GM21825 (cell line): ENCODE measurements at regions not wholly inside any gene's neighbourhood (a gene's known extent, or its start where the extent isn't known, plus 50 kb on each side); places are given as distances from the start of the nearest gene placed in this dataset.

Experiments
- ATAC-seq: cut with Tn5 transposase; IDR thresholded peaks from one replicate; pipeline ENCODE4 v1.9.1; 2021; ENCODE audit warnings: mild to moderate bottlenecking, moderate library complexity; ENCODE audit not compliant: unreplicated experiment

DNA sequence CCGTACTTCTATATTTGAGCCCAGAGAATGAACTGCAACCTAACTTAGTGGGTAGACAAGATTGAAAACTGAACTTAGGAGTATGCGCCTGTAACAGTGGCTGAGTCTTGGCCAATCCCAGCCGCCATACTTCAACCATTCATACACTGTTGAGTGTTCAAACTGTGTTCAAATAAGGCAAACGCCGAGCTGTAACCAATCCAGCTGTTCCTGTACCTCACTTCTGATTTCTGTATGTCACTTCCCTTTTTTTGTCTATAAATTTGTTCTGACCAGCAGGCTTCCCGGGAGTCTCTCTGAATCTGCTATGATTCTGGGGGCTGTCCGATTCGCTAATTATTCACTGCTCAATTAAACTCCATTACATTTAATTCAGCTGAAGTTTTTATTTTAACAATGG lies 58.6 kb upstream of the TPM1 start:
- no peak for ATAC-seq

DNA sequence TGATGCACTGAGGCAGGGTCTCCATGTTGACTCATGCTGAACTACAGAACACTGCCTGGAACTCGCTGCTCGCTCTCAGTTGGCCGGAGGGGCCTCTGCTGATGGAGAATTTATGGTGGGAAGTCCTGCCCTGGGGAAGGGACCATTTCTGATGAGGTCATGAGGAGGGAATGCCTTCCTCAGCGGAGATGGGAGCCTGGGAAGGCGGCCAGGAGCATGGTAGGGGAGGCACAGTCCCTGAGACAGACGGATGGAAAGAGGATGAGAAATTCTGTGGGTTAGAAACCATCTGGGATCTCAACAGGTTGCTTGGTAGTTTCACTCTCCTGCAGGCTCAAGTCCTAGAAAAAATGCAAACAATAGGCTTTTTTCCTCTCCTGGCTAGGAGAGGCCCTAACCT lies 56.8 kb upstream of the TPM1 start:
- no peak for ATAC-seq

DNA sequence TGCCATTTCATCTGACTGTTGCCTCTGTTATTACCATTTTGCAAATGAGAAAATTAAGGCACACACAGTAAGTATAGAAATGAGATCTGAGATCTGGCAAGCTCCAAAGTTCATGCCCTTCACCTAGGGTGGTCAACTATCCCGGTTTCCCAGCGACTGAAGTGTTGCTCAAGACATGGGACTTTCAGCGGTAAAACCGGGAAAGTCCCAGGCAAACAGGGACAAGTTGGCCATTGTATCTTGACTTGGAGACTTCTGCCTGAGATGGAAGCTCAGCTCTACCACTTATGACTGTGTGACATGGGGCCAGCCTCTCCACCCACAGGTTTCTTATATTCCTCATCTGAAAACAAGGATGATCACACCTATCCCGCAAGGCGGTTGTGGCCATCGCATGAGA lies 55.6 kb upstream of the TPM1 start:
- no peak for ATAC-seq

DNA sequence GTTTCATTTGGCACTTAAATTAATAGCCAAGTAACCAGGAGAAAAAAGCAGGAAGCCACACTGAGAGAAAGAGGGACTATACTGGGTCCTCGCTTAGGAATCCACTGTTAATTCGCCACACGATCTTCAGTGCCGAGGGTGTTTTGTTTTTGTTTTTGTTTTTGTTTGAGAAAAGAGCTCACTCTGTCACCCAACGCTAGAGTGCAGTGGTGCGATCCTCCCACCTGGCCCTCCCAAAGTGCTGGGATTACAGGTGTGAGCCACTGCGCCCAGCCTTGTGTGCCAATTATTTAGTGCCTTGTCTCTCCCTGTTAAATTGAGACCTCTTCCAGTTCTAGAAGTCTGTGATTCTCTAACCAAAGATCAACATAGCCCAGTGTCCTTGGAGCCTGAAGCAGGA lies 53.8 kb upstream of the TPM1 start:
- ATAC-seq: no peak

GRCh38 chr15:62989366-62990055 lies 53.0 kb upstream of the TPM1 start:
- ATAC-seq: no peak

DNA sequence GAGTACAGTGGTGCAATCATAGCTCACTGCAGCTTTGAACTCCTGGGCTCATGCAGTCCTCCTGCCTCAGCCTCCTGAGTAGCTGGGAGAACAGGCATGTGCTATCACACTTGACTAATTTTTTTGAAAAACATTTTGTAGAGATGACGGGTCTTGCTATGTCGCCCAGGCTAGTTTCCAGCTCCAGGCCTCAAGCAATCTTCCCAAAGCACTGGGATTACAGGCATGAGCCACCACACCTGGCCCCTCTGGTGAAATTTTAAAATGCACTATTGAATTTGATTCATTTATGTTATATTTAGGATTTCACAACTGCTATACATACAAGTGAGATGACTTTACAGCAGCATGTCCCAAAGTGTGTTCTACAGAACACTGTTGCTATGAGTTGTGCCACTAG lies 50.8 kb upstream of the TPM1 start:
- ATAC-seq: no peak

GRCh38 chr15:62992302-62992701 lies 50.2 kb upstream of the TPM1 start:
- ATAC-seq: no peak
